Esophagus muscularis mucosa (tissue), 3 donors: ENCODE measurements at regions not wholly inside any gene's neighbourhood (a gene's known extent, or its start where the extent isn't known, plus 50 kb on each side); places are given as distances from the start of the nearest gene placed in this dataset.

ENCODE experiments used
- POLR2A ChIP-seq: fragments of 450-650 bp; IDR thresholded peaks from one replicate; pipeline ENCODE4 v1.6.1; 2017; ENCODE audit warnings: antibody characterized with exemption, moderate library complexity, mild to moderate bottlenecking, low read depth
- TF ChIP-seq, protein P1 (sequence below), 3 experiments: fragments of 200-600 bp in 2 of 3; fragments of 450-650 bp in 1 of 3; sonication (generic) in 2 of 3; IDR thresholded peaks; one replicate each; pipeline ENCODE4 v1.5.1; 2017 to 2019; ENCODE audit warnings: antibody characterized with exemption in 3 of 3, mild to moderate bottlenecking in 2 of 3, moderate library complexity in 1 of 3

DNA sequence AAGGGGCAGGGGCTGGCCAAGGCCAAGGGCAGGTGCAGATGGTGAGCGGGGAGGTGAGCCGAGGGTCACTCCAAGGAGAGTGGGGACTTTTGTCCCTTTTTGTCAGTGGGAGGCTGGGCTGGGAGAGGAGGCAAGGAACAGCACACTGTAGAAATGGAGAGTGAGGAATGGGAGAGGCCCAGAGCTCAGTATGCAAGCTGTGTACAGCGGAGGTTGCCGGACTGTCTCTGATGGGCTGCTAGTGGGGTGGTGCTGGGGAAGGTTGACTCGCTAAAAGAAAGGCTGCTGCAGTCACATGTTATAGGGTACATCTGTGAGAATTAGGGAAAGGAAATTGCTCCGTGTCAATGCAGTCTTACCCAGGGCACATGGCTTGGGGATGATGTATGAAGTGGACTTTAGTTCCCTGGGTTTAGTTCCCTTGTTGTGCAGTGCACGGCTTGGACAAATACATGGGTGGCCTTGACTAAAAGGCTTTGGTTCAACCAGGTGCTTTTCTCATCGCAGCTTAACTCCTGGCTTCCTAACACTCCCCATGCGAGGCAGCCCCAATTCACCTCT, 57.1 kb upstream of the STX18 start:
- TF ChIP-seq, protein P1, sequence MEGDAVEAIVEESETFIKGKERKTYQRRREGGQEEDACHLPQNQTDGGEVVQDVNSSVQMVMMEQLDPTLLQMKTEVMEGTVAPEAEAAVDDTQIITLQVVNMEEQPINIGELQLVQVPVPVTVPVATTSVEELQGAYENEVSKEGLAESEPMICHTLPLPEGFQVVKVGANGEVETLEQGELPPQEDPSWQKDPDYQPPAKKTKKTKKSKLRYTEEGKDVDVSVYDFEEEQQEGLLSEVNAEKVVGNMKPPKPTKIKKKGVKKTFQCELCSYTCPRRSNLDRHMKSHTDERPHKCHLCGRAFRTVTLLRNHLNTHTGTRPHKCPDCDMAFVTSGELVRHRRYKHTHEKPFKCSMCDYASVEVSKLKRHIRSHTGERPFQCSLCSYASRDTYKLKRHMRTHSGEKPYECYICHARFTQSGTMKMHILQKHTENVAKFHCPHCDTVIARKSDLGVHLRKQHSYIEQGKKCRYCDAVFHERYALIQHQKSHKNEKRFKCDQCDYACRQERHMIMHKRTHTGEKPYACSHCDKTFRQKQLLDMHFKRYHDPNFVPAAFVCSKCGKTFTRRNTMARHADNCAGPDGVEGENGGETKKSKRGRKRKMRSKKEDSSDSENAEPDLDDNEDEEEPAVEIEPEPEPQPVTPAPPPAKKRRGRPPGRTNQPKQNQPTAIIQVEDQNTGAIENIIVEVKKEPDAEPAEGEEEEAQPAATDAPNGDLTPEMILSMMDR (IDR thresholded peaks at IDR 0.05), result no peak
- TF ChIP-seq POLR2A, result no peak
